SK-N-SH (cell line): ENCODE measurements at regions not wholly inside any gene's neighbourhood (a gene's known extent, or its start where the extent isn't known, plus 50 kb on each side); places are given as distances from the start of the nearest gene placed in this dataset.

Source experiments
- CHD2 ChIP-seq: fragments of 150-350 bp; IDR thresholded peaks from 2 replicates; pipeline ENCODE4 v1.6.1; 2018; ENCODE audit warnings: low read length; ENCODE audit not compliant: partially characterized antibody
- CTCF ChIP-seq: fragments of 200-600 bp; sonication (generic); IDR thresholded peaks from 2 replicates; pipeline ENCODE4 v1.6.1; 2017; ENCODE audit warnings: antibody characterized with exemption, mild to moderate bottlenecking, moderate library complexity
- EP300 ChIP-seq, 2 experiments: IDR thresholded peaks; 2 replicates each; pipeline versions ENCODE4 v1.4.0 to v1.6.1; 2012; ENCODE audit warnings: borderline replicate concordance in 1 of 2, low read depth in 1 of 2, low read length in 1 of 2
- FOXM1 ChIP-seq: IDR thresholded peaks from 2 replicates; pipeline ENCODE4 v1.4.0; 2012; ENCODE audit warnings: low read depth, mild to moderate bottlenecking
- NRF1 ChIP-seq: IDR thresholded peaks from 2 replicates; pipeline ENCODE4 v1.6.1; 2012; ENCODE audit warnings: low read depth, mild to moderate bottlenecking, low read length
- POLR2AphosphoS5 ChIP-seq: IDR thresholded peaks from 2 replicates; pipeline ENCODE4 v1.6.1; 2012; ENCODE audit warnings: low read depth, low read length
- RCOR1 ChIP-seq: fragments of 150-350 bp; IDR thresholded peaks from 2 replicates; pipeline ENCODE4 v1.6.1; 2017; ENCODE audit warnings: antibody characterized with exemption, low read length
- RFX5 ChIP-seq: IDR thresholded peaks from 2 replicates; pipeline ENCODE4 v1.6.1; 2012; ENCODE audit warnings: mild to moderate bottlenecking, improper control_type of control experiment, low read length
- YY1 ChIP-seq: IDR thresholded peaks from 2 replicates; pipeline ENCODE4 v1.4.0; 2012; ENCODE audit warnings: low read depth, mild to moderate bottlenecking
- TF ChIP-seq, protein P1 (sequence below): IDR thresholded peaks from 2 replicates; pipeline ENCODE4 v1.4.0; 2012; ENCODE audit warnings: low read depth
- TF ChIP-seq, protein P2 (sequence below): fragments of 150-350 bp; IDR thresholded peaks from 2 replicates; pipeline ENCODE4 v1.6.1; 2016; ENCODE audit warnings: mild to moderate bottlenecking, low read depth, low read length
- TF ChIP-seq, protein P3 (sequence below): IDR thresholded peaks from 2 replicates; pipeline ENCODE4 v1.4.0; 2012; ENCODE audit warnings: low read depth, borderline replicate concordance

- TF ChIP-seq CTCF, result no peak
- no peak for TF ChIP-seq POLR2AphosphoS5
- no peak for TF ChIP-seq EP300 (IDR thresholded peaks at IDR 0.05; ENCODE audit: borderline replicate concordance in 1 of 2, low read depth in 1 of 2, low read length in 1 of 2)
- no peak for TF ChIP-seq CHD2
- TF ChIP-seq, protein P1, sequence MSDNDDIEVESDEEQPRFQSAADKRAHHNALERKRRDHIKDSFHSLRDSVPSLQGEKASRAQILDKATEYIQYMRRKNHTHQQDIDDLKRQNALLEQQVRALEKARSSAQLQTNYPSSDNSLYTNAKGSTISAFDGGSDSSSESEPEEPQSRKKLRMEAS, result no peak
- TF ChIP-seq, protein P2, sequence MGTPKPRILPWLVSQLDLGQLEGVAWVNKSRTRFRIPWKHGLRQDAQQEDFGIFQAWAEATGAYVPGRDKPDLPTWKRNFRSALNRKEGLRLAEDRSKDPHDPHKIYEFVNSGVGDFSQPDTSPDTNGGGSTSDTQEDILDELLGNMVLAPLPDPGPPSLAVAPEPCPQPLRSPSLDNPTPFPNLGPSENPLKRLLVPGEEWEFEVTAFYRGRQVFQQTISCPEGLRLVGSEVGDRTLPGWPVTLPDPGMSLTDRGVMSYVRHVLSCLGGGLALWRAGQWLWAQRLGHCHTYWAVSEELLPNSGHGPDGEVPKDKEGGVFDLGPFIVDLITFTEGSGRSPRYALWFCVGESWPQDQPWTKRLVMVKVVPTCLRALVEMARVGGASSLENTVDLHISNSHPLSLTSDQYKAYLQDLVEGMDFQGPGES, result no peak
- TF ChIP-seq NRF1, result no peak
- TF ChIP-seq RFX5, result no peak
- TF ChIP-seq YY1, result no peak
- no peak for TF ChIP-seq RCOR1
- TF ChIP-seq, protein P3, sequence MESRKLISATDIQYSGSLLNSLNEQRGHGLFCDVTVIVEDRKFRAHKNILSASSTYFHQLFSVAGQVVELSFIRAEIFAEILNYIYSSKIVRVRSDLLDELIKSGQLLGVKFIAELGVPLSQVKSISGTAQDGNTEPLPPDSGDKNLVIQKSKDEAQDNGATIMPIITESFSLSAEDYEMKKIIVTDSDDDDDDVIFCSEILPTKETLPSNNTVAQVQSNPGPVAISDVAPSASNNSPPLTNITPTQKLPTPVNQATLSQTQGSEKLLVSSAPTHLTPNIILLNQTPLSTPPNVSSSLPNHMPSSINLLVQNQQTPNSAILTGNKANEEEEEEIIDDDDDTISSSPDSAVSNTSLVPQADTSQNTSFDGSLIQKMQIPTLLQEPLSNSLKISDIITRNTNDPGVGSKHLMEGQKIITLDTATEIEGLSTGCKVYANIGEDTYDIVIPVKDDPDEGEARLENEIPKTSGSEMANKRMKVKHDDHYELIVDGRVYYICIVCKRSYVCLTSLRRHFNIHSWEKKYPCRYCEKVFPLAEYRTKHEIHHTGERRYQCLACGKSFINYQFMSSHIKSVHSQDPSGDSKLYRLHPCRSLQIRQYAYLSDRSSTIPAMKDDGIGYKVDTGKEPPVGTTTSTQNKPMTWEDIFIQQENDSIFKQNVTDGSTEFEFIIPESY, result no peak
- TF ChIP-seq FOXM1, result no peak
Measured at GRCh38 chr14:29045237-29045636, 278.6 kb downstream of the FOXG1 start.
